ENCODE measurements at regions not wholly inside any gene's neighbourhood (a gene's known extent, or its start where the extent isn't known, plus 50 kb on each side); places are given as distances from the start of the nearest gene placed in this dataset.
A peak's percentile ranks its signal among the peaks of the same experiment; 100 is the strongest.

- H3K4me1 ChIP-seq, result no peaks in the 10 kb centered on the region
- H3K9me3 ChIP-seq, result peaks cover 0 to 6% of the 10 kb centered on the region in 2 donors
- H3K4me3 ChIP-seq, result no peak overlapping the region
- TF ChIP-seq CTCF (IDR thresholded peaks at IDR 0.05), result no peak
- ATAC-seq (no peak), DNase-seq (no peak)
- no peaks in the 10 kb centered on the region for H3K36me3 ChIP-seq
- H3K27me3 ChIP-seq, result no peaks in the 10 kb centered on the region
- intact Hi-C loops (cut with DNase I), result no loop called here
- no peak overlapping the region for H3K27ac ChIP-seq
Observed at GRCh38 chr3:79881431-79881830, 113.6 kb upstream of the ROBO1 start.

- H3K4me1 ChIP-seq, result no peaks in the 10 kb centered on the region
- intact Hi-C loops (cut with DNase I), result no loop called here
- DNase-seq (no peak), ATAC-seq (no peak)
- H3K27ac ChIP-seq, result no peak overlapping the region
- TF ChIP-seq CTCF (IDR thresholded peaks at IDR 0.05), result no peak
- no peak overlapping the region for H3K4me3 ChIP-seq
- H3K36me3 ChIP-seq, result no peaks in the 10 kb centered on the region
- H3K27me3 ChIP-seq, result no peaks in the 10 kb centered on the region
- H3K9me3 ChIP-seq, result peaks cover 0 to 6% of the 10 kb centered on the region in 2 donors
Observed at GRCh38 chr3:79878708-79879107, 110.9 kb upstream of the ROBO1 start.

- DNase-seq, result no peak
- no peak for ATAC-seq
- H3K36me3 ChIP-seq, result no peaks in the 10 kb centered on the region
- TF ChIP-seq CTCF (IDR thresholded peaks at IDR 0.05), result no peak
- peaks cover 0 to 6% of the 10 kb centered on the region in 2 donors for H3K9me3 ChIP-seq
- H3K4me3 ChIP-seq, result no peak overlapping the region
- H3K4me1 ChIP-seq, result no peaks in the 10 kb centered on the region
- intact Hi-C loops (cut with DNase I), result no loop called here
- H3K27ac ChIP-seq, result no peak overlapping the region
- no peaks in the 10 kb centered on the region for H3K27me3 ChIP-seq
Observed at GRCh38 chr3:79874646-79875045, 106.8 kb upstream of the ROBO1 start.

GRCh38 chr3:79872483-79872882, 104.7 kb upstream of the ROBO1 start:
- Histone ChIP-seq H3K36me3 (no peaks in the 10 kb centered on the region), H3K4me1 (no peaks in the 10 kb centered on the region), H3K27me3 (no peaks in the 10 kb centered on the region), H3K4me3 (no peak overlapping the region), H3K27ac (no peak overlapping the region), H3K9me3 (no peaks in the 10 kb centered on the region)
- intact Hi-C loops (cut with DNase I), result no loop called here
- DNase-seq (peak in 1 of 4 donors; percentile 11), ATAC-seq (peak; percentile 49)
- TF ChIP-seq CTCF (IDR thresholded peaks at IDR 0.05), result no peak

GRCh38 chr3:79871656-79872055, 103.9 kb upstream of the ROBO1 start:
- H3K27ac ChIP-seq, result no peak overlapping the region
- H3K9me3 ChIP-seq, result no peaks in the 10 kb centered on the region
- no peak overlapping the region for H3K4me3 ChIP-seq
- DNase-seq (no peak), ATAC-seq (no peak)
- no peak for TF ChIP-seq CTCF (IDR thresholded peaks at IDR 0.05)
- H3K4me1 ChIP-seq, result no peaks in the 10 kb centered on the region
- H3K27me3 ChIP-seq, result no peaks in the 10 kb centered on the region
- intact Hi-C loops (cut with DNase I), result no loop called here
- H3K36me3 ChIP-seq, result no peaks in the 10 kb centered on the region
